ENCODE measurements at regions not wholly inside any gene's neighbourhood (a gene's known extent, or its start where the extent isn't known, plus 50 kb on each side); places are given as distances from the start of the nearest gene placed in this dataset.

DNA sequence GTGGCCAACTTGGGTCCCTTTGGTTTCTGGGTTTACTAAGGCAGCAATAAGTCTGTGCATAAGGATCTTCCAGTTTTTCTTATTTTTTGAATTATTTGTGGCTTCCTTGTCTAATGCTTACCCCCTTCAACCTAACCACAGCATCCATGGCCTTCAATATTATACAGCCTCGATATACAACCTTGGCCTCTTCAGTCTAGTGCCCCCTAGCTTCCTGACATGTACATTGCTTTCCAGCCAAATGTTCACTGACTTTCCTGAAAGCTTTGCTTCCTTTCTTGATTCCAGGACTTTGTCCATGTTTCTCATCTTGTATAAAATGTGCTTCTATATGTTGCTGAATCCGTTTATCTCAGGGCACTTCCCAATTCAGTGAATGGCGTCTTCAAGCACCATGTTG, 310.1 kb downstream of the OLFM4 start:
- Histone ChIP-seq H3K9ac (ENCODE audit: low read length) (no peak overlapping the region), H3K36me3 (ENCODE audit: control insufficient read depth, insufficient read depth, low read length, severe bottlenecking) (no peaks in the 10 kb centered on the region), H3K4me3 (ENCODE audit: low read length) (no peak overlapping the region), H3K9me3 (ENCODE audit: control insufficient read depth, low read length) (no peaks in the 10 kb centered on the region), H3K4me1 (ENCODE audit: control insufficient read depth, insufficient read depth, low read length) (no peaks in the 10 kb centered on the region), H3K27me3 (replicated peaks; ENCODE audit: control insufficient read depth, insufficient read depth, low read length) (no peaks in the 10 kb centered on the region)
- DNase-seq (ENCODE audit: low read depth): no peak

DNA sequence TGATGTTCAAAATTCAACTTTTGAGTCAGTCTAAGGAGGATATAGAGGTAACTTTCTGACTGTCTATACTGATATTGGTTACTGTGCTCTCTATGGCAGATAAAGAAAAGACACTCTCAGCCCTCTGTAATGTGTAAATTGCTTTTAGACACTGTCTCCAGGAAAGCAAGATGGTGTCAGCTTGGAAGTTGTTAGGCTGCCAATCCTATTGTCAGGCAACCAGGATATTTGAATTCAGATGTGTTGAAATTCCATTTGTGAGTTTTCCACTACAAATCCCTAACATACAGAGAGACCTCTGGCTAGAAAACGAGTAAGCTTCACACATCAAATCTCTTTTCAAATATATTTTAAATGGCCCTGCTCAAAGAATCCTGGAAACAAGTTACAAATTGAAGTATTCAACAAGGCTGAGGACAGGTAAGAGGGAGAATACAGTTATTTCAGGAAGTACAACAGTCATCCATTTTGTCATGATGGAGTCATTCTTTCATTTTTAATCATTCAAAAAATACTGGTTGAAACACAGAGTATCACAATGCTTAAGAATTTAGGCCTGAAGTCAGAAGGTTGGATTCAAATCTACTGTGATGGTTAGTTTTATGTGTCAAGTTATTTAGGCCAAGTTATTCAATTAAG, 312.0 kb downstream of the OLFM4 start:
- H3K36me3 ChIP-seq (ENCODE audit: control insufficient read depth, insufficient read depth, low read length, severe bottlenecking): no peaks in the 10 kb centered on the region
- H3K9me3 ChIP-seq (ENCODE audit: control insufficient read depth, low read length): no peaks in the 10 kb centered on the region
- H3K4me3 ChIP-seq (ENCODE audit: low read length): no peak overlapping the region
- H3K9ac ChIP-seq (ENCODE audit: low read length): no peak overlapping the region
- no peak for DNase-seq (ENCODE audit: low read depth)
- no peaks in the 10 kb centered on the region for H3K27me3 ChIP-seq (replicated peaks; ENCODE audit: control insufficient read depth, insufficient read depth, low read length)
- no peaks in the 10 kb centered on the region for H3K4me1 ChIP-seq (ENCODE audit: control insufficient read depth, insufficient read depth, low read length)

DNA sequence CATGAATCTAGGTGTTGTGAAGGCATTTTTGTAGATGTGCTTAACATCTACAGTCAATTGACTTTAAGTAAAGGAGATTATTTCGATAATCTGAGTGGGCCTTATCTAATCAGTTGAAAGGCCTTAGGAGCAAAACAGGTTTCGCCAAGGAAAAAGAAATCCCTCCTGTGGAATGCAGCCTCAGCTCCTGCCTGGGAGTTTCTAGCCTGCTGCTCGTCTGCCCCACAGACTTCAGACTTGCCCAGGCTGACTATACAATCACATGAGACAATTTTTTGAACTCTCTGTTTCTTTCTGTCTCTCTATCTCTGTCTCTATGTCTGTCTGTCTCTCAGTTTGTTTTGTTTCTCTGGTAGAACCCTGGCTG, 312.5 kb downstream of the OLFM4 start:
- Histone ChIP-seq H3K27me3 (replicated peaks; ENCODE audit: control insufficient read depth, insufficient read depth, low read length) (no peaks in the 10 kb centered on the region), H3K9ac (ENCODE audit: low read length) (no peak overlapping the region), H3K36me3 (ENCODE audit: control insufficient read depth, insufficient read depth, low read length, severe bottlenecking) (no peaks in the 10 kb centered on the region), H3K4me3 (ENCODE audit: low read length) (no peak overlapping the region), H3K9me3 (ENCODE audit: control insufficient read depth, low read length) (no peaks in the 10 kb centered on the region), H3K4me1 (ENCODE audit: control insufficient read depth, insufficient read depth, low read length) (no peaks in the 10 kb centered on the region)
- DNase-seq (ENCODE audit: low read depth): no peak

- H3K36me3 ChIP-seq (ENCODE audit: control insufficient read depth, insufficient read depth, low read length, severe bottlenecking): no peaks in the 10 kb centered on the region
- H3K27me3 ChIP-seq (replicated peaks; ENCODE audit: control insufficient read depth, insufficient read depth, low read length): no peaks in the 10 kb centered on the region
- H3K9ac ChIP-seq (ENCODE audit: low read length): no peak overlapping the region
- H3K4me1 ChIP-seq (ENCODE audit: control insufficient read depth, insufficient read depth, low read length): no peaks in the 10 kb centered on the region
- DNase-seq (ENCODE audit: low read depth): no peak
- H3K4me3 ChIP-seq (ENCODE audit: low read length): no peak overlapping the region
- H3K9me3 ChIP-seq (ENCODE audit: control insufficient read depth, low read length): no peaks in the 10 kb centered on the region
These were observed 314.2 kb downstream of the OLFM4 start for GRCh38 chr13:53342623-53343360.

DNA sequence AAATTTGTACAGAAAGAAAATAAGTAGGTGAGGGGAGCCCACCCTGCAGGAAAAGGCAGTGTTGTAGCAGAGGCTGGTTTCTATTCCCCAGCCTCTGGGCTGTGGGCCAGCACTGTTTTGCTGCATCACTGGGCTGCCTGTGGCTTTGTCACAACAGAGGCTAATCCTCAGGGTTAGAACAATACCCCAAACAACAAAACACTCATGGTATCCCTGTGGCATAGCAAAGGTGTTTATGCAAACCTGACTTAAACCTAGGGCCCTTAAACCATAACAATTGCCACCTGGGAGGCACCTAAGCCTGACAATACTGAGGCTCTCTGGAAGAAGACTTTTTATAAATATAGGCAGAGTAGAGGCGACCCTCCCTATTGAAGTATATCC, 314.7 kb downstream of the OLFM4 start:
- no peak overlapping the region for H3K9ac ChIP-seq (ENCODE audit: low read length)
- H3K9me3 ChIP-seq (ENCODE audit: control insufficient read depth, low read length): no peaks in the 10 kb centered on the region
- no peaks in the 10 kb centered on the region for H3K27me3 ChIP-seq (replicated peaks; ENCODE audit: control insufficient read depth, insufficient read depth, low read length)
- no peaks in the 10 kb centered on the region for H3K36me3 ChIP-seq (ENCODE audit: control insufficient read depth, insufficient read depth, low read length, severe bottlenecking)
- H3K4me3 ChIP-seq (ENCODE audit: low read length): no peak overlapping the region
- H3K4me1 ChIP-seq (ENCODE audit: control insufficient read depth, insufficient read depth, low read length): no peaks in the 10 kb centered on the region
- no peak for DNase-seq (ENCODE audit: low read depth)

DNA sequence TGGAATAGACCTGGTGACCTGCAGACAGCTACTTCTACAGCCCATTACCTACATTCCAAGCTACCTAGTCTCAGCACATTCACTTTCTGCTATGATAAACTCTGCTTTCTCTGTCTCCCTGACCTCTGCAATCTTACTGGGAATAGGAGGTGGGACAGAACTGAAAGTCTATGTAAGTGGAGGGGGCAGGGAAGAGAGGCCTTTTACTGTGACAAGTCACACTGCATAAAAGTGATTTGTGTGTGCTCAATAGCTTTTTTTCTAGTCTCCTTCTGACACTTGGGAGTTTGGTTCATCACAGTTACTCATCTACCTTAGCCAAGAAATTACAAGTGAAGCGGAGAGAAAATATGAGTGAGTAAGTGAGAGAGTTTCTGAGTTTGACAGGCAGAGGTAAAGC, 322.4 kb downstream of the OLFM4 start:
- H3K9ac ChIP-seq (ENCODE audit: low read length): no peak overlapping the region

DNA sequence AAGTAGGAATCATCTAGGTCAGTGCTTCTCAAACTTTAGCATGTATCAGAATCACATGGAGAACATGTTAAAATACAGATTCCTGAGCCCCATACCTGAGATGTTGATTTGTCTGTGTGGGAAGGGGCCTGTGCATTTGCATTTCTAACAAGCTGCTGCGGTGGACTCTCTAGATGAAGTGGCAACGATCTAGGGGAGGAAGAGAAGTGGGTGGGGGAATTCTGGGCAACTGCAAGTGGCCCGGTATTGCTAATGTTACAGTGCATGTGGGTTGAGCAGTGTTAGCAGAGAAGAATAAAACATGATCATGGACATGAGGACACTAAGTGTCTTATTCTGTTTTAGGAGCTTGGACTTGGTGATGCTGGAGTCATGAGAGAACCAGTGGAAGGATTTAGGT, 329.0 kb downstream of the OLFM4 start:
- Histone ChIP-seq H3K4me1 (ENCODE audit: control insufficient read depth, insufficient read depth, low read length) (no peaks in the 10 kb centered on the region), H3K9ac (ENCODE audit: low read length) (no peak overlapping the region), H3K36me3 (ENCODE audit: control insufficient read depth, insufficient read depth, low read length, severe bottlenecking) (no peaks in the 10 kb centered on the region), H3K4me3 (ENCODE audit: low read length) (no peak overlapping the region), H3K27me3 (replicated peaks; ENCODE audit: control insufficient read depth, insufficient read depth, low read length) (no peaks in the 10 kb centered on the region), H3K9me3 (ENCODE audit: control insufficient read depth, low read length) (no peaks in the 10 kb centered on the region)
- no peak for DNase-seq (ENCODE audit: low read depth)

More for the DNA sequence above, 322.4 kb downstream of the OLFM4 start:
- Histone ChIP-seq H3K27me3 (replicated peaks; ENCODE audit: control insufficient read depth, insufficient read depth, low read length) (no peaks in the 10 kb centered on the region), H3K4me3 (ENCODE audit: low read length) (no peak overlapping the region), H3K36me3 (ENCODE audit: control insufficient read depth, insufficient read depth, low read length, severe bottlenecking) (no peaks in the 10 kb centered on the region), H3K4me1 (ENCODE audit: control insufficient read depth, insufficient read depth, low read length) (no peaks in the 10 kb centered on the region), H3K9me3 (ENCODE audit: control insufficient read depth, low read length) (no peaks in the 10 kb centered on the region)
- DNase-seq (ENCODE audit: low read depth): no peak

DNA sequence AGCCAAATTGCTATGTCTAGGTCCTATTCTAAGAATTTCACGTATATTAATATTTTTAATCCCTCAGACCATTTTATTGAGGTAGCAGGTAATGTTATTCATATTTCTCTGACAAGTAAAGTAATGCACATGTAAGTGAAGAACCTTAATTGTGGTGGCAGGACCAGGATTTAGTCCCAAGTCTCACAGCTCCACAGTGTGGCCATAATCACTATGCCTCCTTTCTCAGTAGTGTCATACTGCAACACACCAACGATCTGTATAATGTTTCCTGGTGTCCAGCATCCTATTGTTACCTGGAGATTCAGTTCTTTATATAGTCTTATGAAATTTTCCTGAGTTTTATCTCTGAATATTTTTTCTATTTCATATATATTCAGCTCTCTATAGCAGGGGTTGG, 340.3 kb downstream of the OLFM4 start:
- Histone ChIP-seq H3K4me3 (ENCODE audit: low read length) (no peak overlapping the region), H3K9me3 (ENCODE audit: control insufficient read depth, low read length) (no peaks in the 10 kb centered on the region), H3K27me3 (replicated peaks; ENCODE audit: control insufficient read depth, insufficient read depth, low read length) (no peaks in the 10 kb centered on the region), H3K9ac (ENCODE audit: low read length) (no peak overlapping the region), H3K4me1 (ENCODE audit: control insufficient read depth, insufficient read depth, low read length) (no peaks in the 10 kb centered on the region), H3K36me3 (ENCODE audit: control insufficient read depth, insufficient read depth, low read length, severe bottlenecking) (no peaks in the 10 kb centered on the region)
- DNase-seq (ENCODE audit: low read depth): no peak

DNA sequence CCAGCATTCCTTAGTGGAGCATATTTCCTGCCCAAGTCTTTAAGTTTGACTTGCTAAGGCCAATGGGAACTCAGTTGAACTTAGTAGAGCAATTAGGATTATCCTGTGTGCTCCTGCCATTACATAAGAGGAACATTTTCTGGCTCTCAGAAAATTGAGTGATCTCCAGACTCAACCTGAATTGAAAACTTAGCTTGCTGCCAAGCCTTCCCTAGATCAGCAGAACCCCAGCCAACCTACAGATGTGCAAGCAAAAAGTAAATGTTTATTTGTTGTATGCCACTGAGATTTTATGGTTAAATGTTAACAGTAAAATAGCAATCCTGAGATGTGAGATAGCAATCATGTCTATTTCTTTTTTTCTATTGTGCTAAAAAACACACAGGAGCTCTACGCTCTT, 350.9 kb downstream of the OLFM4 start:
- no peaks in the 10 kb centered on the region for H3K36me3 ChIP-seq (ENCODE audit: control insufficient read depth, insufficient read depth, low read length, severe bottlenecking)
- H3K4me3 ChIP-seq (ENCODE audit: low read length): no peak overlapping the region
- no peaks in the 10 kb centered on the region for H3K27me3 ChIP-seq (replicated peaks; ENCODE audit: control insufficient read depth, insufficient read depth, low read length)
- H3K9me3 ChIP-seq (ENCODE audit: control insufficient read depth, low read length): peaks cover 3% of the 10 kb centered on the region
- H3K4me1 ChIP-seq (ENCODE audit: control insufficient read depth, insufficient read depth, low read length): no peaks in the 10 kb centered on the region
- no peak overlapping the region for H3K9ac ChIP-seq (ENCODE audit: low read length)
- DNase-seq (ENCODE audit: low read depth): no peak

DNA sequence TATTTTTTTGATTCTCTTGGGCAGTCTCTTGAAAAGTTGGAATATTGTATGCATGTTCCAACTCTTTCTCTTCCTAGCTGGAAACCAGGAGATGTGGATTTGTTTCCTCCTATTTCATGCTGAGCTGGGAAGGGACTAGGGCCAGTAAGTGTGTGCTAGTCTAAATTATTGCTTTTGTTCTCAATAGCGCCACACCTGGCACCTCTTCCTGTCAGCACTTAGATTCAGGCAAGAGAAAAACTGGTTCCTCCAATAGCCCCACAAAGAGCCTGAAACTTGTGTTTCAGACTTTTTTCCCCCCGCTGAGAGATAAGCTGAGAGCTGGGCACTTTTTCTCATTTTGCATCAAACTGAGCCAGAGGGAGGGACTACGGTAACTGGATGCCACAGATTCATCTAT, 353.4 kb downstream of the OLFM4 start:
- H3K4me3 ChIP-seq (ENCODE audit: low read length): no peak overlapping the region
- no peaks in the 10 kb centered on the region for H3K36me3 ChIP-seq (ENCODE audit: control insufficient read depth, insufficient read depth, low read length, severe bottlenecking)
- H3K9ac ChIP-seq (ENCODE audit: low read length): no peak overlapping the region
- H3K27me3 ChIP-seq (replicated peaks; ENCODE audit: control insufficient read depth, insufficient read depth, low read length): no peaks in the 10 kb centered on the region
- peaks cover 3% of the 10 kb centered on the region for H3K9me3 ChIP-seq (ENCODE audit: control insufficient read depth, low read length)
- no peak for DNase-seq (ENCODE audit: low read depth)
- no peaks in the 10 kb centered on the region for H3K4me1 ChIP-seq (ENCODE audit: control insufficient read depth, insufficient read depth, low read length)

- no peaks in the 10 kb centered on the region for H3K9me3 ChIP-seq (ENCODE audit: control insufficient read depth, low read length)
- H3K4me1 ChIP-seq (ENCODE audit: control insufficient read depth, insufficient read depth, low read length): no peaks in the 10 kb centered on the region
- no peaks in the 10 kb centered on the region for H3K36me3 ChIP-seq (ENCODE audit: control insufficient read depth, insufficient read depth, low read length, severe bottlenecking)
- no peak overlapping the region for H3K4me3 ChIP-seq (ENCODE audit: low read length)
- H3K27me3 ChIP-seq (replicated peaks; ENCODE audit: control insufficient read depth, insufficient read depth, low read length): no peaks in the 10 kb centered on the region
- DNase-seq (ENCODE audit: low read depth): no peak
- H3K9ac ChIP-seq (ENCODE audit: low read length): no peak overlapping the region
These were observed 369.4 kb downstream of the OLFM4 start for GRCh38 chr13:53398051-53398450.

DNA sequence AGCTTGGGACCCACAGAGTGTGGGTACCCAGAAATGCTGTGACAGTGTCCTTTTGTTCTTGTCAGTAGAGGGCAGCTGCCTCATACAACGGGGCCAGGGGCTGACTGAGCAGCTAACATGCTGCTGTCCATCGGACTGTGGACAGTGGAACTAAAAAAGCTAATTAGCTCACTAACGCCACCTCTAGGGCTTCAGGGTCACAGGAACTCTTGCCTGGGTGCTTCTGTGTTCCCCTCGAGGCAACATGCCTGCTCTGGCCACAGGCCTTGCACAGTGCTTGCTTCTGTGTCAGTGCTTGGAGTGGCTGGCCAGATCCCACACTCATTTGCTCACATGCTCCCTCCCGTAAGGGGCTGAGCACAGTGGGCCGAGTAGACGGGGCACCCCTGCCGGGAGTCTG, 377.0 kb downstream of the OLFM4 start:
- H3K9ac ChIP-seq (ENCODE audit: low read length): no peak overlapping the region
- no peak overlapping the region for H3K4me3 ChIP-seq (ENCODE audit: low read length)
- no peaks in the 10 kb centered on the region for H3K9me3 ChIP-seq (ENCODE audit: control insufficient read depth, low read length)
- H3K27me3 ChIP-seq (replicated peaks; ENCODE audit: control insufficient read depth, insufficient read depth, low read length): no peaks in the 10 kb centered on the region
- H3K4me1 ChIP-seq (ENCODE audit: control insufficient read depth, insufficient read depth, low read length): no peaks in the 10 kb centered on the region
- H3K36me3 ChIP-seq (ENCODE audit: control insufficient read depth, insufficient read depth, low read length, severe bottlenecking): no peaks in the 10 kb centered on the region
- no peak for DNase-seq (ENCODE audit: low read depth)

All from adipocyte (in vitro differentiated cells).